Psoas muscle (tissue), 7 donors: ENCODE measurements at regions not wholly inside any gene's neighbourhood (a gene's known extent, or its start where the extent isn't known, plus 50 kb on each side); places are given as distances from the start of the nearest gene placed in this dataset.

Experiments used
- ATAC-seq, 4 donors: fragments of 200-7000 bp; cut with Tn5 transposase; one replicate each; pipeline ENCODE4 v1.9.1; 2020; ENCODE audit warnings: moderate library complexity in 3 of 4, mild to moderate bottlenecking in 2 of 4
- DNase-seq, 2 donors: peaks; one replicate each; pipeline ENCODE4 v3.0.0-alpha.2; 2020
- H3K27ac ChIP-seq: fragments of 200-600 bp; one replicate; pipeline ENCODE4 v1.8.0; 2022
- H3K27me3 ChIP-seq, 3 donors: fragments of 200-600 bp in 1 of 3; one replicate each; pipeline versions ENCODE4 v1.6.1 to v1.8.0; 2013 to 2022; ENCODE audit warnings: low read length in 2 of 3, mild to moderate bottlenecking in 2 of 3, moderate library complexity in 1 of 3; ENCODE audit not compliant: insufficient read depth in 3 of 3
- H3K36me3 ChIP-seq, 2 donors: fragments of 200-600 bp in 1 of 2; one replicate each; pipeline versions ENCODE4 v1.6.1 to v1.8.0; 2013 to 2022; ENCODE audit warnings: low read depth in 1 of 2, mild to moderate bottlenecking in 1 of 2, moderate library complexity in 1 of 2; ENCODE audit not compliant: insufficient read depth in 1 of 2
- H3K4me1 ChIP-seq: fragments of 200-600 bp; one replicate; pipeline ENCODE4 v1.8.0; 2022
- H3K4me3 ChIP-seq: fragments of 200-600 bp; one replicate; pipeline ENCODE4 v1.8.0; 2022; ENCODE audit warnings: mild to moderate bottlenecking
- H3K9me3 ChIP-seq: fragments of 200-600 bp; one replicate; pipeline ENCODE4 v1.8.0; 2022
- WGBS, 3 donors: extraction: QIAGEN DNeasy Blood & Tissue Kit; methylation state at CpG; one replicate each; pipeline versions ENCODE4 v1.1.6 to v1.1.7; 2013; 5-methylcytosine and 5-hydroxymethylcytosine counted together
- intact Hi-C, 2 donors: fragments of 100-400 bp; cut with DNase I; formaldehyde crosslinking; loops; one replicate each; pipeline versions ENCODE4 v1.11.0 to v1.14.2; 2022
- TF ChIP-seq, protein P1 (sequence below): fragments of 200-600 bp; IDR thresholded peaks from one replicate; pipeline ENCODE4 v1.8.0; 2022; ENCODE audit warnings: antibody characterized with exemption
- donor health status: healthy with polysubstance abuse.
- donor health status: DM: no; HTN: no; CAD: no; lungs with moderate emphysema.
- donor health status: Bipolar disorder and iron deficiency.
- donor health status: healthy.
- donor health status: DM: yes; HTN: yes; CAD: no.
- donor health status: DM: no; HTN: no; CAD: no.
- donor health status: DM: yes; HTN: yes; CAD: no.

DNA sequence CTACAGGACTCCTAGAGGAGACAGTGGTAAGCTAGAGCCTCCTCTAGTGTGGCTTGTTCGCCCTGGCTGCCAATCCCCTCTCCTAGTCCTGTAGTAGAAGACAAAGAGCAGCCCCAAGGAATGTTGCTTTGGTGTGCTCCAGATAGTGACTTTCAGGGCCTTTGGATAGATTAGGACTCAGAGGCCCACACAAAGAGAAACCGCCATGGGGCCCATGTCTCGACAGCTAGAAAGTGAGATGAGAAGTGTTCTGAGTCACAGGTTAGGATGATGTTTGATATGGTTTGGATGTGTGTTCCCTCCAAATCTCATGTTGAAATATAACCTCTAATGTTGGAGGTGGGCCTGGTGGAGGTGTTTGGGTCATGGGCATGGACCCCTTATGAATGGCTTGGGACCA, 51.8 kb upstream of the JDP2 start:
- Histone ChIP-seq H3K27ac (no peak overlapping the region), H3K36me3 (no peaks in the 10 kb centered on the region), H3K4me3 (no peak overlapping the region), H3K27me3 (no peaks in the 10 kb centered on the region), H3K4me1 (peaks cover 18% of the 10 kb centered on the region), H3K9me3 (no peaks in the 10 kb centered on the region)
- DNase-seq (no peak), ATAC-seq (no peak)
- 96 to 98% (median 97%) methylated on average over 3 of the region's 3 CpGs for WGBS, 3 donors
- intact Hi-C loops: no loop called here
- TF ChIP-seq, protein P1, sequence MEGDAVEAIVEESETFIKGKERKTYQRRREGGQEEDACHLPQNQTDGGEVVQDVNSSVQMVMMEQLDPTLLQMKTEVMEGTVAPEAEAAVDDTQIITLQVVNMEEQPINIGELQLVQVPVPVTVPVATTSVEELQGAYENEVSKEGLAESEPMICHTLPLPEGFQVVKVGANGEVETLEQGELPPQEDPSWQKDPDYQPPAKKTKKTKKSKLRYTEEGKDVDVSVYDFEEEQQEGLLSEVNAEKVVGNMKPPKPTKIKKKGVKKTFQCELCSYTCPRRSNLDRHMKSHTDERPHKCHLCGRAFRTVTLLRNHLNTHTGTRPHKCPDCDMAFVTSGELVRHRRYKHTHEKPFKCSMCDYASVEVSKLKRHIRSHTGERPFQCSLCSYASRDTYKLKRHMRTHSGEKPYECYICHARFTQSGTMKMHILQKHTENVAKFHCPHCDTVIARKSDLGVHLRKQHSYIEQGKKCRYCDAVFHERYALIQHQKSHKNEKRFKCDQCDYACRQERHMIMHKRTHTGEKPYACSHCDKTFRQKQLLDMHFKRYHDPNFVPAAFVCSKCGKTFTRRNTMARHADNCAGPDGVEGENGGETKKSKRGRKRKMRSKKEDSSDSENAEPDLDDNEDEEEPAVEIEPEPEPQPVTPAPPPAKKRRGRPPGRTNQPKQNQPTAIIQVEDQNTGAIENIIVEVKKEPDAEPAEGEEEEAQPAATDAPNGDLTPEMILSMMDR: no peak
